Erythroblast (primary cell): ENCODE measurements at regions not wholly inside any gene's neighbourhood (a gene's known extent, or its start where the extent isn't known, plus 50 kb on each side); places are given as distances from the start of the nearest gene placed in this dataset.

Source experiments
- GATA1 ChIP-seq: IDR thresholded peaks from 2 replicates; pipeline ENCODE4 v1.6.1; 2011; ENCODE audit warnings: low read depth, mild to moderate bottlenecking, control low read depth, low read length, moderate library complexity
- POLR2A ChIP-seq: IDR thresholded peaks from 2 replicates; pipeline ENCODE4 v1.6.1; 2011; ENCODE audit warnings: mild to moderate bottlenecking, low read length

- TF ChIP-seq POLR2A (no peak), GATA1 (no peak)
Measured at GRCh38 chr20:18921291-18921690, 107.7 kb downstream of the SCP2D1 start.
